ENCODE measurements at regions not wholly inside any gene's neighbourhood (a gene's known extent, or its start where the extent isn't known, plus 50 kb on each side); places are given as distances from the start of the nearest gene placed in this dataset.

DNA sequence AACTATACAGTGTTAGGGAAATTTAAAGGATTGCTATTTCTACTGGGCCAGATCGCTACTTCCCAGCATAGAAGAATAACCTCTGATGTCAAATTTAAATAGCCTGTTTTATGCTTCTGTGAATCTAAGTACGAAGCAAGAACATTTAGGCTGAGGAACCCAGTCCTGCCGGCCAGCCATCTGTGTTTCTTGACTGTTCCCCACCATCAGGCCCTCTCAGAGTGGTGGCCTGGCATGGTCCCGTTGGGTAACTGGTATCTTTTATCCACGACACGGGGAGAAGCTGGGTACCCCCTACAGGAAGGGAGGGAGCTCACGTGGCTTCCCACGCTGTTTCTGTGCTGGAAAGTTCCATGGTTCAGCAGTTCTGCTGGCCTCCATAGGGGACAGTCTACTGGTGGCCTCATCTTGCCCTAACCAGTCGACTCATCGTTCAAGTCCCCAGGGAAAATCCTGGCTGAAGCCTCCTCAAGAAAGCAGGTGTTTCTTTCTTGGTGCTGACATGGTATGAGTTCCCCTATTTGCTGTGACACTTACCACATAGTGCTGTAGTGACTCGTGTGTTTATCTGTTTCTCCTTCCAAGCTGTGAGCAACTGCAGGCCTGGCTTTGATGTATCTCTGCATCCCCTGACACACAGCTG, 201.7 kb upstream of the NLRP1 start:
- DNase-seq (ENCODE audit: low spot score): no peak

DNA sequence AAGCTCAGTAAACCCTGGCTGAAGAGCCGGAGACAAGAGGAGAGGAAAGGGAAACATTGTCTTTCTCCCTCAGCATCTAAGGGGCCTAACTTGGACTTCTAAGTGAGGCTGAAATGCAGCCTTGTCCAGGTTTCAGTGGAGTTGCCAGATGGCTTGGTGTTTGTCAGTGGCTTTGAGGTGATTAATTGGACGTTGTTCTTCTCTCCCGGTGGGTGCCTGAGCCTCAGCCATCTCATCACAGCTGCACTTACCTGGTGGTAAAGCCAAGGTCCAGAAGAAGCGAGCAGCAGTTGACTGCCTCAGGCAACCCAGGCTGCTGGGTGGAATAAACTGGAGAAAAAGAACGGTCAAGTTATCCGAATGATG, 202.2 kb upstream of the NLRP1 start:
- DNase-seq (ENCODE audit: low spot score): peak; percentile 49

DNA sequence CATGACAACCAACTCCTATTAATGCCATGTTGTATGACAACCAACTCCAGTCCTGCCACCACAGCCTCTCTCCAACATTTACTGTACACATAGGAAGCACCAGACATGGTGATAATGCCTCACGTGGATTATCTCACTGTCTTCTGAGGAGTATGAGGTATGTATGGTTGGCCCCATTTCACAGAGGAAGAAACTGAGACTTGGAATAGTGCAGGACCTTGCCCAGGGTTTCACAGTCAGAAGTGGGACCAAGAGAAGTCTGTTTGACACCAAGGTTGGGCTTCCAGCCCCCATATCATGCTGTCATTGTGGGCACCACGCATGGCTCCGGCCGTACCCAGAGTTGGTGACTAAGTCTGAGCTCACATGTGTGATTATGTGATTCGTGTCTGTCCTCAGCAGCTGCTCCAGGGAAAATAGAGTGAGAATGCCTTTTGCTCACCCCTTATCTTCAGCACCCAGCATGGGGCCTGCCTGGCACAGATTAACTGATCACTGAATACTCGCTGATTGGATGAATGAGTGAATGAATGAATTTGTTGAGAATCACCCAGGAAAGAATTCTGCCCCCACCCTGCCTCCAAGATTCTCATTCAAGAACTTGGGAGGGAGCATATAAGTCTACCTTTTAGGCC, 204.1 kb upstream of the NLRP1 start:
- DNase-seq (ENCODE audit: low spot score): no peak

DNA sequence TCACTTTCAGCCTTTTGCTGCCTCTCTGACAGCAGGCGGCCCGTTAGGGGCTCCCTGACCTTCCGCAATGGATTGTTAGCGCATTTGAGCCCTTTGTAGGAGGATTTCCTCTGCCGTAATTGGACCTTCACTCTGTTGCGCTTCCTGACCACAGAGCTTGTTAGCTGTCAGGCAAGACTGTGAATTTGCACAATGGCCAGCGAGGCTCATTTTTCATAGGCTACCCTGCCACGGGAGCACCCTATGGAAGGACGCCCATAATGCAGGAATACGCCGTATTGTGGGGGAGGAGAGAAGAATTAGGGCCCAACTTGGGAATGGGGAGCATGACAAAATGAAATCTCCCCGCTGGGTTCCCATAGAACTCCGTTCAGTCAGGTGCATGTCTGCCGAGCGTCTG, 205.2 kb upstream of the NLRP1 start:
- DNase-seq (ENCODE audit: low spot score): no peak

DNA sequence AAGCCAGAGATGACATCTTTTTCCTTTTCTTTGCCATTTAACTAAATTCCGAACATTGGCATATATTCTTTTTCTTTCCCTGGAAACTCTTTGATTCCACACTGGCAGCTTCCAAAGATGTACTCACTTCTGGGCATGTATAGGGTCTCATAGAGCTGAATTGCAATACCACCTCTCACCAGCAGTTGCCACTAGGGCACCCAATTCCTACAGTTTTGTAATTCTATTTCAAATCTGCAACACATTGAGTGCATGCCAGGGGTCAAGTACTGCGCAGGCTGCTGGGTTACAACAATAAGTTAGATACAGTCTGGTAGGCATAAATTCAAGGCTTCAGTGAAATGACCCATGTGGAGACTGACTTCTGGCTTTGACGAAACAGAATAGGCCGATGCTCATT, 208.8 kb upstream of the NLRP1 start:
- DNase-seq (ENCODE audit: low spot score): no peak

DNA sequence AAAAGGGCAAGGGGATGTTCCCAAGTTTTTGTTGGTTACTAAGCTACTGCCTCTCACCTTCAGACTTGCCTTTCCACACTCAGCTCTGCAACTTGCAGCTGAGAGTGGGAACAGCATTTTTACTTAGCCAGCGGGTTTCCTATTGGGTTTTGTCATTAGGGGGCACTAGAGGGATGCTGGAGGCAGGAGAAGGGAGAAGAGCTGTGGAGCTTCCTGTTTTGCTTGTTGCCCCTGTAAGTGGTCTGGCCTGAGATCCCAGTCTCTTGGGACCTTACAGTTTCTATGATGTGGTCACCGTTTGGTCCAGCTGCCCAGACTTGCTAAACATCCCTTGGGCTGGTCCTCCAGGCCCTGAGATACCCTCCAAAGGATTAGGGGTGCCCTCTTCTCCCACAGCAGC, 209.6 kb upstream of the NLRP1 start:
- no peak for DNase-seq (ENCODE audit: low spot score)

DNA sequence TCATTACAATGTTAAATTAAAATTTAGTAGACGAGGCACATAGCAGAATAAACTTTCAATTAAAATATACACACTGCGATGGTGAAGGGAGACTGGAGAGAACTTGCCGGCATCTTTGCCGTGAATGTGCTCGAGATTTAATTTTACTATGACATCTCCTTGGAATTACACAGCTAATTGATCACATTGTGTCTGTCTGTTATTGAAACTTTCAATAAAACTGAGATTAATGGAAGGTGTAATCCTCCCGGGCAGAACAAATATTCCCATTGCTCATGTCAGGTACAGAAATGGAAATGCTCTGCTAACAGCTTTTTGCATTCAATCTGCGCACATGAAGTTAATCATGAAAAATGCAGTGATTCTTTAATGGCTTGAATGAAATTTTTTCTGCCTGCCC, 210.1 kb upstream of the NLRP1 start:
- no peak for DNase-seq (ENCODE audit: low spot score)

DNA sequence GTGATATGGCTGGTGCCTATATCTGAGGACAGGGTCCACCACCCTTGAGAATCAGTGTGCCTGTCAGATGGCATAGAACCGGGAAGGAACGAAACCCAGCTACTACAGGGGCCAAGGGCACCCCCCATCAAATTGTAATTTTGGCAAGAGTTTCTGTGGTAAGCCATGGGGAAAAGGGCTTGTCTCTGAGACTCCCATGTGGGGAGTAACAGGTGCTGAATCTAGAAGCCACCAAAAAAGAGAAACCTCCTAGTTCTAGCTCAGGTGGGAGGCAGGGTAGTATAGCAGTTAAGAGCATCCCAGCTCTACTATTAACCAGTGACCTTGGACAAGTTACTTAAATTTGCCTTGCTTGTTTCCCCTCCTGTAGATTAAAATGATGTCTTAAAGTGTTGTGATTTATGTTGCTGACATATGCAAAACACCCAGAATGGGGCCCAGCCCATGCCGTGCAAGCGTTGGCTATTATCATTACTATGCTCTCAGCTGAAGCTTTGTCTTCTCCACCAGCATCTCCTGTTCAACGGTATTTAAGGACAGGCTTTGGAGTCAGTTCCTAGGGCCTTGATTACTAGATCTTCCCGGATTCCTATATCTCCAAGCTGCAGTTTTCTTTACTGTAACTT, 210.7 kb upstream of the NLRP1 start:
- DNase-seq (ENCODE audit: low spot score): no peak

DNA sequence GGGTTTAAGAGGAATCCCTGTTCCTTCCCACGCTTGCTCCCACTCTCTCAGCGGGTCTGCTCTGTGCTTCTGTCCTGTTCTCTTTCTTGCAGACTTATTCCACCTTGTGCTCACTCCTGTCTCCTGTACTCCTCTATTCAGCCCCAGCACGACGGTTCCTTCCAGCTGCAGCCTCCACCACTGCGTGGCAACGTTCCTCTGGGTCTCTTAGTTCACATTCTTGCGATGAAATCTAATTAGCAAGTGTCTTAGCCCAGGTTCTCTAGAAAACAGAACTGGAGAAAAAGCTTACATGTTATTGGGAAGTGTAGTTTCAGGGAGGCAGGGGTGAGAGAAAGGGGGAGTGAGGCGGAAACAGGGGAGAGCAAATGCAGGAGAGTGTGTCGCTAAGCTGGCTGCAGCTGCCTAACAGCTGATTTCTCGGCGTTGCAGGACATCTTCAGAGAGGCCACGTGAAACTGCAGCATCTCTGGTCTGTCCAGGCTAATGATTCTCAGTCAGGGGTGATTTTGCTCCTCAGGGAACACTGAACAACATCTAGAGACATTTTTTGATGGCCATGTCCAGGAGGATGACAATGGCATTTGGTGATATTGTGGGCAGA, 213.2 kb upstream of the NLRP1 start:
- no peak for DNase-seq (ENCODE audit: low spot score)

DNA sequence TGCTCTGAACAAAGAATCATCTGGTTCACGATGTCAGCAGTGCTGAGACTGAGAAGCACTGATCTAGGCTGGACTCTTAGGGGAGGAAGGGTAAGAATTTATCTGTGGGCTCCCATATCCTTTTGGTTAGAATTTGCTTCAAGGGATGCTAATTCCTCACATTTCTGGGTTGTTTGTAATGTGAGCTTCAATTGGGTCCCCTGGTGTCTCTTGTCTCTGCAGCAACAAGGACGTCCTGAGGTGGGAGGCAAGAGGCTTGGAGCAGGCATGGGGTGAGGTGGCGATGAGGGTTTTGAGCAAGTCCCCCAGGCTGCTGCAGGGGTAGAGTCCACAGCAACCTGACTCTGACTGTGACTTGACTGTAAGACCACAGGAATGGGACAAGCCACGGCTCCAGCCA, 213.8 kb upstream of the NLRP1 start:
- DNase-seq (ENCODE audit: low spot score): no peak

DNA sequence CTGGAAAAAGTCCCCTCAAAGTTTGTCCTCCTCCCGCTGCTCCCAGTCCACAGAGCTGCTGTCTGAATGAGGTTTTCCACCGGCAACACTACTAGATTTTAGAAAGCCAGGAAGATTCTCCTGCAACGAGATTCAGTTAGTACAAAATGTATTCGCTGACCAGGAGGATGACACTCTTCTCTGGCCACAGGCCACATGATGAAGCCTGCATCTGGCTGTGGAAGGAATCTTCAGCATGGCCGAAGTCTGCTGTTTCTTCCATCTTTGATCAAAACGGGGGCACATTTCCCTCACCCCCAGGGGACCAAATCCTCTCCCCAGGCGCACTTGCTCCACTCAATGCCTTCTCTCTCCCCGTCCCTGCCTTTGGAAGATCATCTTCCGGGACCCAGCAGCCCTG, 215.8 kb upstream of the NLRP1 start:
- DNase-seq (ENCODE audit: low spot score): no peak

DNA sequence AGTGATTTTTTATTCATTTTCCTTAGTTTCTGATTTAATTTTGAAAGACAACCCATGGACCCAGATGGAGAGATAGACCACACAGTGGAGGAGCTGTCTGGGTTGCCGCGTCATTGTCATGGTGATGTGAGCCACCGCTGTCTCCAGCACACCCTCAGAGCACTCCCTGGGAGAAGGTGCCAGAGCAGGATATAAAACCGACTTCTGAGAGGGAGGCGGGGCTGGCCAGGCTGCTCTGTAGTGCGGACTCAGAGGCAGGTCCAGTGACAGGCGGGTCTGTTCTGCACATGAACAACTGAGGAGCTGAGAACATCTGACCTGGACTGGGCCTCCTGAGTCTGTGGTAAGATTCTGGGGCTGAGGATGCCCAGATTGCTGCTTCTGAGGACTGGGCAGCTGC, 216.3 kb upstream of the NLRP1 start:
- no peak for DNase-seq (ENCODE audit: low spot score)

DNA sequence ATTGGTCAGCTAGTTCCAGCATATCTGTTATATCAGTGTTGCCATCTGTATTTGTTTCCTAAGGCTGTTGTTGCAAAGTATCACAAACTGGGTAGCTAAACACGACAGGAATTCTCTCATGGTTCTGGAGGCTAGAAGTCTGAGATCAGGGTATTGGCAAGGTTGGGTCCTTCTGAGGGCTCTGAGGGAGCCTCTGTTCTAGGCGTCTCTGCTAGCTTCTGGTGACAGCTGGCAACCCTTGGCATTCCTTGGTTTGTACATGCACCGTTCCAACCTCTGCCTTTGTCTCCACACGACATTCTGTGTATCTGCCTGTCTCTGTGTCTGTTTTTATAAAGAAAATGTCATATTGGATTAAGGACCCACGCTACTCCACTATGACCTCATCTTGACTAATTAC, 219.9 kb upstream of the NLRP1 start:
- DNase-seq (ENCODE audit: low spot score): no peak

DNA sequence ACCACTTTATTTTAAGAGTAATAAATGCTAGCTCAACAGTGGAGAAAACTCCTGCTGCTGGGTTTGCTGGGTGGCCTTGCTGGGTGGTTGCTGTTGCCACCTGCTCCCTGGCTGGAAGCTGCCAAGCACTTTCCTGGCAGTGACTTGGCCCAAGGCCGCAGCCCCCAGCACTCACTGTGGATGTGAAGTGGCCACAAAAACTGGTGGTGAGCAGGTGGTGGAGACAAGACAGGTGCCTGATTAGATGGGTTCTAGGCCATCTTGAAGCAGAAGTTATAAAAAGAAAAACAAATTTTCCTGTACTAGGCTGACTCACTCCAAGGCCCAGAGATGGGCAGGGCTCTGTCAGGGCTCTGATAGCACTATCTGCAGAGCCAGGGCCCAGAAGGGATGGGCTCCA, 224.7 kb upstream of the NLRP1 start:
- no peak for DNase-seq (ENCODE audit: low spot score)

DNA sequence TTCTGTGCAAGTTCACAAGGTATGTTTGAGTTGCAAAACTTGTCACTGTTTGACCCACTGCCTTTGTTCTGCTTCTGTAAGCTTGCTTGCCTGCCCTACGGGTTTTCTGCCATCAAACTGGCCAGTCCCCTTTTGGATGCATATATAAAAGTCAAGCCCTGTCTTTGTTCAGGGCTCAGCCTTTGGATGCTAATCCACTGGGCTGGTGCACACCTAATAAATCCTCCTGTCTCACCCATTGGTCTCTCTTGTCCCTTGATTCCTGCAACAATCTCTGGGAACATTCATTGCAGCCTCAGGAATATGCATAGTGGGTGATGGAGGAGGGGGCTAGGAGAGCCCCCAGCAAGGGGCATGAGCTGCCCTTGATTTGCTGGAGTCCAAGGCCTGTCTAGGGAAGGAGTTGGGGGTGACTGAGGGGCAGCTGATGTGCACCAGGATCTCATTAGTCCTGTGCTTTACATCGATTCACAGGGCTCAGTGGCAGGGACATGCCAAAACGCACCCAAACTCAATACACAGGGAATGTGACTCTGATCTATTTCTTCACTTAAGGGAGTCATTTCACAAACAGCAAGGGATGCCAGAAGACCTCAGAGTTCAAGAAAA, 225.4 kb upstream of the NLRP1 start:
- no peak for DNase-seq (ENCODE audit: low spot score)

DNA sequence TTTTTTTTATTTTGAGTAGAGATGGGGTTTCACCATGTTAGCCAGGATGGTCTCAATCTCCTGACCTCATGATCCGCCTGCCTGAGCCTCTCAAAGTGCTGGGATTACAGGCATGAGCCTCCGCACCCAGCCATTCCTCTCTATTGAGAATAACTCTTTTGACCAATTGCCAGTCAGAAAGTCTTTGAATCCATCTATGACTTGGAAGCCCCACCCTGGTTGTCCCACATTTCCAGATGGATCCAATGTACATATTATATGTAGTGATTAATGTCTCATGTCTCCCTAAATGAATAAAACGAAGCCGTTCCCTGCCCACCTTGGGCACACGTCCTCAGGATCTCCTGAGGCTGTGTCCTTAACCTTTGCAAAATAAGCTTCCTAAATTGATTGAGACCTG, 228.3 kb upstream of the NLRP1 start:
- DNase-seq (ENCODE audit: low spot score): no peak

DNA sequence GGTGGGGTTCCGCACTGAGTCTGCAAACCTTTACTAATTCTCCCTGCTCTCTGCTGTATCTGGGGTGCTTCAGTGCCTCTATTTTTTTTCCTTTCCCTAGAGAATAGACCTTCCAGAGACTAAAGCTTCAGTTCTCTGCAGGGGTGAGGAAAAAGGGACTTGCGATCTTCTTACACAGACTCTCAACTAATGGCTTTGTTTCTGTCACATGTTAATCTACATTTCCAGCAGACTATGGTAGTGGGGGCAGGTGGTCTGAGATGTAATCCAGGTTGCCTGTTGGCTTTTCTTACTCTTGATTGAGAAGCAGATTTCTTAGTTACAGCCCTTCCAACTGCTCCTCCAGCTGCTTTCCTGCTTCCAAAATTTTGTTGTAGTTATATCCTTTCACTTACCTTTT, 229.0 kb upstream of the NLRP1 start:
- no peak for DNase-seq (ENCODE audit: low spot score)

DNA sequence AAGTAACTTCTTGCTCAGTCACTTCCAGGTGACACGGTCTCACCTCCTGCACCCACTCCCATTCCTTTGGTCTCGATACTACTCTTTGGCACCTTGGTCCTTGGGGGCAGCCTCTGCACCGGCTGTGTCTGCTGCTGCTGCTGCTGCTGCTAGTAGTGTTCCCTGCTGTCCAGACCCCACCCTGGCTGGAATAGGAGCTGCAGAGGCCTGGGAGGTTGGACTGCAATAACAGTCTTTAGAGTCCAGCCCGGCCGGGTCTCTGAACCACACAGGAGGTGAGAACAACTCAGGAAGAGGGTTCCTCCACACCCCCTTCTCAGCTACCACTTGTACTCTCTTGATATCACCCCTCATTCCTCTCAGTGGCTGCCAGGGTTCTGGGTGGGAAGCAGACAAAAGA, 231.1 kb upstream of the NLRP1 start:
- DNase-seq (ENCODE audit: low spot score): no peak

DNA sequence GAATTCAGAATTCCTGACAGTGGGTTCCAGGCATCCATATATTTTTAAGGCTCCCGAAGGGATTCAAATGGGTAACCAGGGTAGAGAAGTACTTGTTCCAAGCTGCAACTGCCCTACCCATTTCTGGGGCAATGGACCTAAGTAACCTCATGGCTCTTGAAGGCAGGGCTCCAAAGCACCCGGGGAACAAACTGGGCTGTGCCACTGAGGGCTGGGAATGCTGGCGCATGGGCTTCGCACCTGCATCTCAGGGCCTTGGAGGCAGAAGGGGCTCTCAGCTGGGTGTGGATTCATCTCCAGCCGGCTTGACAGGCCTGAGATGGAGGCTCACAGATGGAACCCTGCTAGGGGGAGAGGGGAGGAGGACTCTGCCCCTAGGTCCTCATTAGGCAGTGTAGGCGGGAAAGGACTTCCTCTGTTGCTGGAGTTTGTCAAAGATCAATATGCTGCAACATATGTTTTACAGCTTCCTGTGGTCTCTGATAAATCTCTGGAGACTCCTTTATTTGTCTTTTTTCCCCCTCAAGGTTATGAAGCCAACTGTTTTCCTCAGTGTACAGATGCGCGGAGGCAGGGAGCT, 232.3 kb upstream of the NLRP1 start:
- peak; percentile 29 for DNase-seq (ENCODE audit: low spot score)

DNA sequence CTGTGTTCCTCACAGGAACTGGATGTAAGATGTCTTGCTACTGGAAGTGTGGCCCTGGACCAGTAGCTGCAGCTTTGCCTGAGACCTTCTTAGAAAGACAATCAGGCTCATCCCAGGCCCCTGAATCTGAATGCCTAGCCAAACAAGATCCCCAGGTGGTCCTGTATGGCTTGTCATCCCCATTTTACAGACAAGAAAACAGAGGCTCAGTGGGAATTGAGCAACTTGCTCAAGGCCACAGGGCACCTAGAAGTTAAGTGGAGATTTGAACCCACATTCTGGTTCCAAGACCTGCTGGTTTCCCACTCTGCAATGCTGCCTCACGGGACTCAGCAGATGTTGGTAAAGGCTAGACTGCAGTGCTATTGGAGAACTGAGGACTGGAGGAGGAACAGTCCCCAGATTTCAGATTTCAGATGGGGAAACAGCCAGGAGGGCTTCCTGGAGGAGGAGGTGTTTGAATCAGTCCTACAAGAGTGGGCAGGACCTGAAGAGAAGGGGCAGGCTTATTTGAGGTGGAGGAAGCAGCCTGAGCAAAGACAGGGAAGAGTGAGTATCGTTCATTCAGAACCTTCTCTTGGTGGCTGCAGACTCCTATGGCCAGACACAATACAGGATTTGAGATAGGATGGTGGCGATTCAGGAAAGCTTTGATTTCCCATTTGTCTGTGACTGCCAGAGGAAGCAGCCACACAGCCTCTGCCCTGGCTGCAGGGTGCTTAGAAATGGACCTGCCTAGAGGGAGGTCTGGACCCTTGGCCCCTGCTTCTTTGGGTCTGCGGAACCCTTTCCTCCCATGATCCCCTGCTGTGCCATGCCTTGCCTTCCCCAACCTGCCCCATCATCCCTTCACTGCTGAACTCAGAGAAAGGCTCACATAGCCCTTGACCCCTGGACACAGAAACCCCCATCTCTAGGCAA, 233.4 kb upstream of the NLRP1 start:
- DNase-seq (ENCODE audit: low spot score): no peak

DNA sequence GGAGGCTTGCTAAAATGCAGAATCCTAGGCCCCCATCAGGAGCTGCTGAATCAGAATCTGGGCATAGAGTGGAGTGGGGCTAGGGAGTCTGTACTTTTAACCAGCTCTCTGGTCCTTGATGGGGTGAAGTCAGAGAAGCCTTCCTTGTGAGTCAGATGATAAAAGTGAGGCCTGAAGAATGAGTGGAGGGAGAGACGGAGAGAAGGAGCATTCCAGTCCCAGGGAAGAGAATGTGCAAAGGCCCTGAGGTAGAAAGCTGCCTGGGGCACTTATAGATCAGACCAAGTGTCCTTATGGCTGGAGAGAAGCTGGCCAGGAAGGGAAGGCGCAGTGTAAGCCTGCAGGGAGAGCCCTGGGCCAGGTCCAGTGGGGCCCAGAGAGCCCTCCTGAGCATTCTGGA, 235.1 kb upstream of the NLRP1 start:
- DNase-seq (ENCODE audit: low spot score): no peak

Data from cerebellar cortex (tissue), 1 donor.